ENCODE measurements at regions not wholly inside any gene's neighbourhood (a gene's known extent, or its start where the extent isn't known, plus 50 kb on each side); places are given as distances from the start of the nearest gene placed in this dataset.

- TF ChIP-seq, protein P1, sequence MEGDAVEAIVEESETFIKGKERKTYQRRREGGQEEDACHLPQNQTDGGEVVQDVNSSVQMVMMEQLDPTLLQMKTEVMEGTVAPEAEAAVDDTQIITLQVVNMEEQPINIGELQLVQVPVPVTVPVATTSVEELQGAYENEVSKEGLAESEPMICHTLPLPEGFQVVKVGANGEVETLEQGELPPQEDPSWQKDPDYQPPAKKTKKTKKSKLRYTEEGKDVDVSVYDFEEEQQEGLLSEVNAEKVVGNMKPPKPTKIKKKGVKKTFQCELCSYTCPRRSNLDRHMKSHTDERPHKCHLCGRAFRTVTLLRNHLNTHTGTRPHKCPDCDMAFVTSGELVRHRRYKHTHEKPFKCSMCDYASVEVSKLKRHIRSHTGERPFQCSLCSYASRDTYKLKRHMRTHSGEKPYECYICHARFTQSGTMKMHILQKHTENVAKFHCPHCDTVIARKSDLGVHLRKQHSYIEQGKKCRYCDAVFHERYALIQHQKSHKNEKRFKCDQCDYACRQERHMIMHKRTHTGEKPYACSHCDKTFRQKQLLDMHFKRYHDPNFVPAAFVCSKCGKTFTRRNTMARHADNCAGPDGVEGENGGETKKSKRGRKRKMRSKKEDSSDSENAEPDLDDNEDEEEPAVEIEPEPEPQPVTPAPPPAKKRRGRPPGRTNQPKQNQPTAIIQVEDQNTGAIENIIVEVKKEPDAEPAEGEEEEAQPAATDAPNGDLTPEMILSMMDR (IDR thresholded peaks at IDR 0.05), result no peak
- TF ChIP-seq, protein P2, sequence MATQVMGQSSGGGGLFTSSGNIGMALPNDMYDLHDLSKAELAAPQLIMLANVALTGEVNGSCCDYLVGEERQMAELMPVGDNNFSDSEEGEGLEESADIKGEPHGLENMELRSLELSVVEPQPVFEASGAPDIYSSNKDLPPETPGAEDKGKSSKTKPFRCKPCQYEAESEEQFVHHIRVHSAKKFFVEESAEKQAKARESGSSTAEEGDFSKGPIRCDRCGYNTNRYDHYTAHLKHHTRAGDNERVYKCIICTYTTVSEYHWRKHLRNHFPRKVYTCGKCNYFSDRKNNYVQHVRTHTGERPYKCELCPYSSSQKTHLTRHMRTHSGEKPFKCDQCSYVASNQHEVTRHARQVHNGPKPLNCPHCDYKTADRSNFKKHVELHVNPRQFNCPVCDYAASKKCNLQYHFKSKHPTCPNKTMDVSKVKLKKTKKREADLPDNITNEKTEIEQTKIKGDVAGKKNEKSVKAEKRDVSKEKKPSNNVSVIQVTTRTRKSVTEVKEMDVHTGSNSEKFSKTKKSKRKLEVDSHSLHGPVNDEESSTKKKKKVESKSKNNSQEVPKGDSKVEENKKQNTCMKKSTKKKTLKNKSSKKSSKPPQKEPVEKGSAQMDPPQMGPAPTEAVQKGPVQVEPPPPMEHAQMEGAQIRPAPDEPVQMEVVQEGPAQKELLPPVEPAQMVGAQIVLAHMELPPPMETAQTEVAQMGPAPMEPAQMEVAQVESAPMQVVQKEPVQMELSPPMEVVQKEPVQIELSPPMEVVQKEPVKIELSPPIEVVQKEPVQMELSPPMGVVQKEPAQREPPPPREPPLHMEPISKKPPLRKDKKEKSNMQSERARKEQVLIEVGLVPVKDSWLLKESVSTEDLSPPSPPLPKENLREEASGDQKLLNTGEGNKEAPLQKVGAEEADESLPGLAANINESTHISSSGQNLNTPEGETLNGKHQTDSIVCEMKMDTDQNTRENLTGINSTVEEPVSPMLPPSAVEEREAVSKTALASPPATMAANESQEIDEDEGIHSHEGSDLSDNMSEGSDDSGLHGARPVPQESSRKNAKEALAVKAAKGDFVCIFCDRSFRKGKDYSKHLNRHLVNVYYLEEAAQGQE (IDR thresholded peaks at IDR 0.05; ENCODE audit: insufficient read depth in 1 of 2, low read depth in 2 of 2, low read length in 1 of 2), result no peak
- TF ChIP-seq POLR2AphosphoS5 (IDR thresholded peaks at IDR 0.05; ENCODE audit: low read depth, low read length) (no peak), SIN3A (IDR thresholded peaks at IDR 0.05; ENCODE audit: borderline replicate concordance, insufficient read depth, low read depth, low read length) (no peak)
Observed at GRCh38 chr14:28098856-28099255, 667.7 kb upstream of the FOXG1 start.
